Hindlimb muscle (tissue), 1 donor: ENCODE measurements at regions not wholly inside any gene's neighbourhood (a gene's known extent, or its start where the extent isn't known, plus 50 kb on each side); places are given as distances from the start of the nearest gene placed in this dataset.
"Not testable (repeated sequence)": the region's sequence is repeated elsewhere in the genome, so short reads cannot be mapped to it uniquely, and the experiment has no call there.

Experiments used
- DNase-seq: peaks from one replicate; pipeline ENCODE4 v3.0.0-alpha.2; 2013

GRCh38 chr9:3658964-3659363, 133.2 kb upstream of the RFX3 start:
- DNase-seq, result no peak

GRCh38 chr9:3656224-3656623, 130.4 kb upstream of the RFX3 start:
- no peak for DNase-seq

- DNase-seq, result no peak
Observed at GRCh38 chr9:3650994-3651622, 125.3 kb upstream of the RFX3 start.

GRCh38 chr9:3648722-3649246, 123.0 kb upstream of the RFX3 start:
- DNase-seq, result no peak

- no peak for DNase-seq
Observed at GRCh38 chr9:3648266-3648665, 122.5 kb upstream of the RFX3 start.

- DNase-seq, result no peak
Observed at GRCh38 chr9:3647652-3648051, 121.9 kb upstream of the RFX3 start.

- no peak for DNase-seq
Observed at GRCh38 chr9:3646226-3646625, 120.4 kb upstream of the RFX3 start.

- not testable (repeated sequence) for DNase-seq
Observed at GRCh38 chr9:3642075-3642474, 116.3 kb upstream of the RFX3 start.

- no peak for DNase-seq
Observed at GRCh38 chr9:3629495-3629894, 103.7 kb upstream of the RFX3 start.

GRCh38 chr9:3628239-3628638, 102.4 kb upstream of the RFX3 start:
- DNase-seq, result peak; percentile 9

GRCh38 chr9:3608011-3608410, 82.2 kb upstream of the RFX3 start:
- DNase-seq, result no peak

GRCh38 chr9:3600672-3601071, 74.9 kb upstream of the RFX3 start:
- DNase-seq, result no peak

- no peak for DNase-seq
Observed at GRCh38 chr9:3597792-3598191, 72.0 kb upstream of the RFX3 start.

GRCh38 chr9:3586066-3586465, 60.3 kb upstream of the RFX3 start:
- DNase-seq, result no peak

GRCh38 chr9:3585606-3586005, 59.8 kb upstream of the RFX3 start:
- no peak for DNase-seq

GRCh38 chr9:3578786-3579185, 53.0 kb upstream of the RFX3 start:
- DNase-seq, result no peak

- DNase-seq, result no peak
Observed at GRCh38 chr9:3576328-3576727, 50.5 kb upstream of the RFX3 start.

- no peak for DNase-seq
Observed at GRCh38 chr9:3575821-3576220, 50.0 kb upstream of the RFX3 start.
